GM21576 (cell line): ENCODE measurements at regions not wholly inside any gene's neighbourhood (a gene's known extent, or its start where the extent isn't known, plus 50 kb on each side); places are given as distances from the start of the nearest gene placed in this dataset.

Experiments
- ATAC-seq: cut with Tn5 transposase; IDR thresholded peaks from one replicate; pipeline ENCODE4 v1.9.1; 2021; ENCODE audit warnings: mild to moderate bottlenecking, moderate library complexity; ENCODE audit not compliant: unreplicated experiment

DNA sequence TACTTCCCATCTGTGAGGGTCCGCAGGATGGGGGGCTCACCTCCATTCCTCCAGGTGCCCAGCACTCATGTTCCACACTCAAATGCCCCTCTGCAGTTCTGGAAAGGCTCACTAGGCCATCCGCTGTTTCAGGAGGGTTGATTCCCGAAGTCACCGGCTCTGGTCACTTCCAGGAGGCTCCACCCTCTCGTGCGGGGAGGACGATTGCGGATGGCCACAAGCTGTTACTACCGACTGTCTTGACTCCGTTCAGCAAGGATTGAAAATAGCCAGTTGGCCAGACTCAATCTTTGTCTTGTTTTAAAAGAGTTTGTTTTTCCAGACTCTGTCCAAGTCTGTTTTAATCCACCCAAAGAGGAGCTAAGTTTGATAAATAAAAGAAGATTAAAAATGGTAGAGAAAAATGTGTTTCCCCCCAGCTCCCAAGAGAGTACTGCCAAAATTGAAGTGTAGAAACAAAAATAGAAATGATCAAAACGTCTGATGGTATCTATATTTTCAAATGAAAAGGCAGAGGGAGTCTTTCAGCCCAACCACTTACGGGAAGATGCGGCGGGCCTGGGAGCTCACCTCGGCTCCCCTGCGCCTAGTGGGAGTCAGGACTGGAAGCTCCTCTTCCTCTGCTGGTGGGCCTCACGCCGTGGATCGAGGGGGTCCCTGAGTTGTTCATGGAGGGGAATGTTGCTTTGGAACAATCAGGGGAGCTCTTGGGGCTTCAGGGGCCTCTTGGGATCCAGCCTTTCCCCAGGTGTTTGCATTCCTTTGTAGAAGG, 1280.8 kb downstream of the BRD1 start:
- no peak for ATAC-seq

DNA sequence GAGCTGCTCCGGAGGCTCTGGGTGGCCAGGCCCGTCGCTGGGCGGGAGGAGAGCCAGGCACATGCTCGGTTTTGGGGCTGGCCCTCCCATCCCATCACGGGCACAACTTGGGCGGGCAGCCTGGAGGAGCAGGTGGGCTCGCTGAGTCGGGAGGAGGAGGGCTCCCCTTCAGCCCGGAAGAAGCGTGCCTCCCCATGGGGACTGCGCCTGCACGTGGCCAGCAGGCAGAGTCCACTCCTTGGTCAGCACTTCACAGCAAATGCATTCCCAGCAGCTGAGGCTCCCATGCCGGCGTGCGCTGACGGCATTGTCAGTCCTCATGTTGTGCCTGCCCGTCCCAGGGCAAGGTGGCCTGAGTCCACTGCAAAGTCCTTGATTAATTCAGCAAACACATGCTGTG, 1281.7 kb downstream of the BRD1 start:
- ATAC-seq = no peak

DNA sequence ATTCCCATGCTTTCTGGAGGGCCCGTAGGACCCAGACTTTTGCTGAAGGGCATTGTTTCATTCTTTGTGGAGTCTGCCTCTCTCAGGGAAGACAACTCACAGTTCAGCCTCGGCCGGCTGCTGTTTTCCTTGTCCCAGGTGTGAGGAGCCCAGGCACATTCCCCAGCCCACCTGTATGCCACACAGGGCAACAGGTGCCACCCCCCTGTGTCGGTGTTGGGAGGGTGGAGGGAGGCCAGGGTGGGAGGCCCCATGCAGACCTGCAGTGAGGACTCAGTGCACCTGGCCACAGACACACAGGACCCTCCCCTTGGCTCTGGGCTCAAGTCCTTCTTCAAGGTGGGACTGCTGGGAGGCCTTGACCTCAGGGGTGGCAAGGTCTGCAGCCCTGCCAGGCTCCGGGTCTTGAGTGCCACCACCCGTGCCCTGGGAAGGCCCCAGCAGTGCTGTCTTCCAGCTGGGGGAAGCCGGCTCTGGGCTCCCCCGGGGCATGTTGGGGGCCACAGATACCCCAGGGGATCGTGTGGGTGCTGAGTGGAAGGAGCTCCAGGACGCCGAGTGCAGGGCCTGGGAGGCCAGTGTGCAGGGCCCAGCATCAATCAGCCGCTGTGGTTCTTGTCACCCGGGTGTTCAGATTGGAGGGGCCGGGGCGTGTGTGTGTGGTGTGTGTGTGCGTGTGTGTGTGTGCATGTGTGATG, 1286.1 kb downstream of the BRD1 start:
- no peak for ATAC-seq

DNA sequence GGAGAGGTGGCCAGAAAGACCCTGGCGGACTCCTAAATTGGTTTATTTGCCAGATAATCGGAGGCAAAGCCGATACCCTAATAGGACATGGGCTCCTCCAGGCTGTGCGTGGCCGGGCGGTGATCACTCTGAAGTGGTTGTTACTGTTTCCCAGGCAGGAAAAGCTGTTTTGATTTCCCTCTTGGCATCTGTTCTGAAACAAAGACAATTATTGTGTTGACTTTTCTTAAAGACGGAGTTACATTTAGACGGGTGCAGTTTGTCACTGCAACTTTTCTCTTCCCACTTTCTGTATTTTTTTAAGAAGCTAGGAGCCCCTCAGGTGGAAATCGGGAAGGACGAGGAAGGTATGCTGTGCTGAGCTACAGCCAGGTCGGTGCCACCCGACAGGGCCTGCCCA, 1288.4 kb downstream of the BRD1 start:
- no peak for ATAC-seq

DNA sequence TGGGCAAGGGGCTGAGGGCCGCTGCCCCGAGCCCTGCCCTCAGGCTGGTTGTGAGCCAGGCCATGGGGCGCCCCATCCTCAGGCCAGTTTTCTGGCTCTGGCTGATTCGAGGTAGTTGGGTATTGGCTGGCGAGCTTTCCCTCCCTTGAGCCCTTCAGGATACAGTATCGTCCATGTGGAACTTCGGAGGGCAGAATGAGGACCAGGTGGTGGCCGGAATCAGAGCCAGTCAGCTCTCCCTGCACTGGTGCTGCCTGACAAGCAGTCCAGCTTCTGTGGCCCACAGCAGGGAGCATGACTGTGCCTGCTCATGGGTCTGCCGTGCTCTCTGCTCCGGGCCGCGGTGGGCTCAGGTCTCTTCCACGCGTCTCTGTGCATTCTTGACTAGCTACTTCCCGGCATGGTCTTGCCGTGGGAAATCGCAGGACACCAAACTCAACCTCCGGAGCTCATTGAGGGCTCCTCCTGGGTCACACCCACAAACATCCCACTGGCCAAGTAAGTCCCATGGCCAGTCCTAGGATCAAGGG, 1289.3 kb downstream of the BRD1 start:
- no peak for ATAC-seq

DNA sequence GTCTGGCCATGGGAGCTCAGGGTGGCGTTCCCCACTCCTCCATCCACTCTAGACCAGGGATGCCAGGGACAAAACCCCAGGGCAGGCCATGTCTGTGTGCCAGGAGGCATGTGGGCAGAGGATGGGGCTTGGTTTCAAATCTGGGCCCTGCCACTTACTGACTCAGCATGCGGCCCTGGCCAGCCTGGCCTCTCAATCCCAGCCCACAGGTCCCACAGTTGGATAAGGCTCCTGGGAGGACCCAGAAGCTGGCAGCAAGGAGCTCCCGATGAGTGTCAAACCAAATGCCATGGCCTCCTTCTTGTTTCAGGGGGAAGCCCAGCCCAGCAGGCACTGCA, 1290.4 kb downstream of the BRD1 start:
- ATAC-seq = no peak

DNA sequence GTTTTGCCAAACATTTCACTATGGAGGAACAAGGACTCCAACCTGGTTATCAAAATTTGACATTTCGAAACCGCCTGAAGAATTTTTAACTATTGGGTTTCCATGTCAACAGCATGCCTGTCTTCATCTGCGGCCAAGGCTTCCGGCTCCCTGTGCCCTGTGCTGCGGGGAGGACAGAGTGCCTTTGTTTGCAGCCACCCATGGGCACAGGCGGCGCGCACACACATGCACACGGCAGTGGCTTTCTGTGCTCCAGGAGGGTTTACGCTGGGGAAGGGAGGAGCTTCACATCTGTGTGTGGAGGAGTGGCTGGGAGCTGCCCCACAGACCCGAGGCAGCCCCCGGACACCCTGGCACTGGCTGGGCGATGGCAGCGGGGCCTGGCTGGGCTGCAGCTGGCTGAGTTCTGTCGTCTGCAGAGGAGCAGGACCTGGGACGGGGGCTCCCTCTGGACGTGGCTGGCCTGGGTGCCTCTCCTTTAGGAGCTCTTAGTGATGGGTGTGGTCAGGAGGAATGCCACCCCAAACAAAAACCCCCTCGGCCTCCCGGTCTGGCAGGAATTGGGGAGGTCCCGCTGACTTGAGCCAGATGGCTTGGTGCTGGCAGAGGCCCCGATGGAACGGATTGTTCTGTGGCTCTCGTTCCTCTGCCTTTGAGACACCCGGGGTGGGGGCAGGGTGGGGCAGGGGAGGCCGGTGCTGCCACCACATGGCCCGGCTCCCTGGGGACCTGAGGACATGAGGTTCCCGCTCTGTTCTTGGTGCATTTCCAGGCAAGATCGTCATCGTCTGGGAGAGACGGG, 1290.9 kb downstream of the BRD1 start:
- no peak for ATAC-seq

DNA sequence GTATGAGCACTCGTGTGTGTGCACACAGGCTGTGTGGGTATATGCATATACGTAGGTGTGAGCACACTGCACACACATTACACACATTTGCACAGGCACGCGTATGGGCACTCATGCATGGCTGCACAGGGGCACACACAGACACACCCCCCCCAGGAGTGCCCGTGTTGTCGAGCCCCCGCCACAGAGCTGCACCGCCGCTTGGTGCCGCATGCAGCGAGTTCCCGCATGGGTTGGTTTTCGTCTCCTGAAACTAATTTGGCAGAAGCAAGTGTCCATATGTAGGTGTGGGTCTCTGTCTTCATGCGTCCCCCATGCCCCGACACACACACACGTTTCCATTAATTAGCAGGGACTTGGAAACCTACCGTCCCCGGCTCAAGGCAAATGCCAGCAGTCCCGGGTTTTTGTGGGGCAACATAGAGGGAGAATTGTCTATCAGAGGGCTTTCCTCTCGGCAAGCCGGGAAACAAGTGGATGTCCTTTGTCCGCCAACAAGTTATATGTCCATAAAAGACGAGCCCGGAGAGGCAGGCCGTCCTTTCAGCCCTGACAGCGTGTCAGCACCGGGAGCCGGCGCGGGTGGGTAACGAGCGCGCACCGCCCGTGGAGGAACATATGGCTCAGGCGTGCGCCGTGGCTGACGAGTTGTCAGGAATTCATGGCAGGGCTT, 1291.7 kb downstream of the BRD1 start:
- no peak for ATAC-seq

DNA sequence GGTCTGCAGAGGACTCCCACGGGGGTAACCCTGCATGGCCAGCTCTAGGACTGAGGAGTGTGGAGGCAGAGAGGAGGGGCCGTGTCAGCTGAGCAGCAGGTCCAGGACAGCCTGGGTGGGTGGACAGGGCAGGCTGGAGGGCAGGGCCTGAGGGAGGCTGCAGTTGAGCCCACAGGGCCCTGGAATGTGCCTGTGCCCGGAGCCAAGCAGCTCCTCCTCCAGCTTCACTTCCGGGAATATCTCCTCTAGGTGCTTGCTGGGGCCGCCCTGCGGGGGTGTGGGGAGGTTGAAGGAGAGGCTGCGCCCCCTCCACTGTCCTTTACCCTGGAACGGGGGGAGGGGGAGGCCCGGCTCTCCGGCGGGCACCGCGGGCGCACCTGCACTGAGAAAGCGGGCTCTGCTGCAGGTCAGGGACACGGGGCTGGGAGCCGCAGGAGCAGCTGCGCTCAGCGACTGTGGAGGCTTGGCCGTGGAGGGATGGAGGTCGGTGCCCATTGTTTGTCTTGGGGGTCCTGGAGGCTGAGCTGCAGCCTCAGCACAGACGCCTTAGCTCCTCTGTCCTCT, 1293.2 kb downstream of the BRD1 start:
- no peak for ATAC-seq

DNA sequence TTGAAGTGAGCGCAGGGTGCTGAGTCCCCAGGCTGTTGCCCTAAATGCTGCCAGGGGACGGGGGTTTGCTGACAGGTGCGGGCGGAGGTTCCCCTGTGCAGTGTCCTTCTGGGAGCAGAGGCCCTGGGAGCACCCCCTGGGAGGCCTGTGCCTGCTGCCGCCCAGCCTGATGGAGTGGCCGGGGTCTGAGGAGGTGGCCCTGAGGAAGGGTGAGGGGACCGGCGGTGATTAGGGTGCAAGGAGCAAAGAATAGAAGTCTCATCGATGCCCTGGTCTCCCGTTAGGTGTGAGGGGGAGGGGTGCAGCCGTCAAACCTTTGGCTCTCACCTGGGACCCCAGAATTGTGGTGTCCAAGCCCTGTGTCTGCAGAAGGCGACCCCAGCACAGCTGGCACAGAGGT, 1294.7 kb downstream of the BRD1 start:
- no peak for ATAC-seq

DNA sequence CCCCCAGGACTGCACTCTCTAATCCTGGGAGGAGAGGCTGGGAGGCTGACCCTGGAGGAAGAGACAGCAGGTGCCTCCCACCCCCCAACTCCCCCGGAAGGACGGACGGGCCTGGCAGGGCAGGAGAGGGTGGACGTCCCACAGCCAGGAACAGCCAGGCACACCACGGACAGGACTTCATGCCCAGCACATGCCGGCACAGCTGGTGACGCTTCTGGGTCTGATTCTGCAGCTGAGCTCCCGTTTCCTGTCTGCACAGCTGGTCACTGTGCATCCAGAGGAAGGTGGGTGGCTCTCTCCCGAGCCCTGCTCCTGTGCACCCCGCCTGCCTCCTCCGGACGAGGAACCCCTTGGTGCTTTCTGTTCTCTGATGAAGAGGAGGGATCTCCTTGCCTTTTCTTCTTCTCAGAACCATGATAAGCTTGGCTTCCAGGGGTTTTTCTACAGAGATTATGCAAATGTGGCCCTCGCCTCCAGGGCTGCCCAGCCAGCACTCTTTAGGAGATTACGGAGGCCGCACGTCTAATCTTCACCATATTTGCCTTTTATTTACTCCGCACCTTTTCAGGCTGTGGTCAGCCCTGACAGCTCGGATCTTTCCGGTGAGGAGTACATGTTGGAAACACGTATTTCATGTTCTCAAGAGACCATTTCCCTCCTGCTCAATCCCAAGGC, 1295.8 kb downstream of the BRD1 start:
- ATAC-seq = no peak

DNA sequence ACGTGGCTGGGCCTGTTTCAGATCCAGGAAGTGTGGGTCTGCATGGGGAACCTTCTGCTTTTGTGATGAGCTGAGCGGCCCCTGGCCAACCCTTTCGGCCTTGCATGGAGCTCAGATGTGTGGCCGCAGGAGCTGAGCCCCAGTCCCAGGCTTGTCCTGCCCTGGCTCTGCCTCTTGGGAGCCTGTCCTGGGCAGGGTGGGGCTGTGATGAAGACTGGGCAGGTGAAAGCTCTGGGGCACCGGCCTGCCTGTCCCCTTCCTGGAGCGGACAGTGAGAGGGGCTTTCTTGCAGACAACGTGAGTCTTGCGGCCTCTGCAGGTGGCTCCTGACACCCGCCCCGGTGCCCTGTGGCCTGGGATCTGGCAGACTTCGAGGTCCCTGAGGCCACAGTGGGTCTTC, 1296.6 kb downstream of the BRD1 start:
- no peak for ATAC-seq

DNA sequence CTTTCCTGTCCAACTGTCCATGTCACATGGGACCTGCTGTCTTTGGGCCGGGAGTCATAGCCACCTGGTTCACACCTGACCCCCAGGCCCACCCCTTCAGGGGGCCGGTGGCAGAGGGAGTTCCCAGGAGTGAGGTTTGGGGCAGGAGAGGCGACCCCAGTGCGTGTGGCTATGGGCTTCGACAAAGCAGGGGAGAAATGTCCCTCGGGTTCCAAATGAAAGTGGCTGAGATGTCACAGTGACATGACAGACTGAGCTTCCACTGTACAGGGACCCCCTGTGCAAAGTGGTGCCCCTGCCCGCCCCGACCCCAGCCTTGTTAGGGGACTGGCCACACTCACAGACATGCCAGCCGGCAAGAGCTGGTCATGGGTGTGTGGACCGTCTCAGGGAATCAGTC, 1297.0 kb downstream of the BRD1 start:
- no peak for ATAC-seq

DNA sequence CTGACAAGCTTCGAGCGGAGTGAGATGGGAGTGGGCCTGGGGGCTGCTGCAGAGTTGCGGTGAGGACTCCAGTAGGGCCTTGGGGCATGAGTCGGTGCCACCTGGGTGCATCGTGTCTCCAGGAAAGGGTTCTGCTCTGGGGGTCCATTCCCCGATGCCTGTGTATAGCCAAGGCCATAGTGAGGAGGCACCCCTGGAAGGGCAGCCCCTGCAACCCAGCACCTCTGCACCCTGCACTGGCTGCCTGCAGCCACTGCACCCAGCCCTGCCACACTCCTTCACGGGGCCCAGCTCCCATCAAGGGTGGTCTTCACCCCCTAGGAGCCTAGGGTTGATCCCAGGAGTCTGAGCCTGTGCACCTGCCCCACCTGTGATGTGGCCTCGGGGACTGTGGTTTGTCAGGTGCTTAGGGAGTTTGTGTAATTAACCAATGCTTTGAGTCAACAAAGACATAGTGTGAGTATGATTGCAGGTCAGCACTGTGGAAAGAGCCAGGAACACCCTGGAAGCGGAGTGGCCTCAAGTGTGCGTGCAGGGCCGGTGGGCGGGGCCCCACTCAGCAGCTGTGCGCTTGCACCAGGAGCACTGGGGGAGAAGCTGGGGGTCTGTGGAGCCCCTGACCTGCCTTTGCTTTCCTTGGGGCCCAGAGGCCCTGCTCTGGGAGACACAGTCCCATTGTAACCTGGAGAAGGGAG, 1299.3 kb downstream of the BRD1 start:
- no peak for ATAC-seq

DNA sequence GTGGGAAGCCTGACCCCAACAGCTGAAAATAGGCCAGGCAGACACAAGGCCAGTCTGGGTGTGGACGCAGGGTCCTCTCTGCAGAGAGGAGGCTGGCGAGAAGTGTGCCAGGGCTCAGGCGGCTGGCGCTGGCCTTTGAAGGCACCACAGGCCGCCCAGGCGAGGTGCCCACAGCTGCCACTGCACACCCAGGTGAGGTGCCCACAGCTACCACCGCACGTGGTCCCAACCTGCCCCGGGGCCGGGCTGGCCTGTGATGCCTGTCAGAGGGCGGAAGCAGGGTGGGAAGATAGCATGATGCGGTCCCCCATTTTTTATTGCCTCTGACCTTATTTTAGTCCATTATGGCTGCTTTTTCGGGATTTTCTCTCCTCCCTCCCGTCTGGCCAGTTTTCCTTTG, 1303.9 kb downstream of the BRD1 start:
- no peak for ATAC-seq

DNA sequence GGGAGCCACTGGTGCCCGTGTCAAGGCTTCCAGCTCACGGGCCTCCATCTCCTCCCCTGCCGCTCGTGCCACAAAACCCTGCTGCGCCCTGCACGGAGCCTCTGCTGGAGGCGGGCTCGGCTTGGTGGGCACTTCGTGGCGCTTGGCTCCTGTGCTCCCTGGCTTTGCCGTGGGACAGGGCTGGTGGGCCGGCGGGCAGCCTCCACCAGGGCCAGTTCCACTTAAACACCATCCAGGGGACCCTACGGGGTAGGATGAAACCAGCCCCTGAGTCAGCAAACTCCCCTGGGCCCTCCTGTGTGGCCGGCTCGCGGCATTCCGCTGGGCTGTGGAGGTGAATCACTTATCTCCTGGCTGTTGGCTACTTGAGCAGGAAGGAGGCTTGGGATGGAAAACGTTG, 1304.6 kb downstream of the BRD1 start:
- no peak for ATAC-seq

DNA sequence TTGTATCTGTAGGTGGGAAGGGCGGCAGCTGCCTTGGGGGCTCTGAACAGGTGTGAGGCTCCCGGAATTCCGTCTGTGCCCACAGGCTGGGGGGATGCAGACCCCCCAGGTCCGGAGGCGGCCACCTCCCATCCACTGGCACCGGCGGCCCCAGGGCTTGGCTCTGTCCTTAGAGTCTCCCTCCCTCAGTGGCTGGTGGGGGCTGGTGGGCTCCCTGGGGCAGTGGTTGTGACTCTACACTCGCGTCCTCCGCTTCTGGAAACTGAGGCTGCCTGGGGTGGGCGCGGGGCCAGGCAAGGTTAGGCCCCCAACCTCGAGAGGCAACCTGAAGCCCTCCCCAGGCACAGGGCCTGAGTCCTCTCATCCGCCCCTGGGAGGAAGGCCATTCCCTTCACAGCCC, 1305.4 kb downstream of the BRD1 start:
- no peak for ATAC-seq

DNA sequence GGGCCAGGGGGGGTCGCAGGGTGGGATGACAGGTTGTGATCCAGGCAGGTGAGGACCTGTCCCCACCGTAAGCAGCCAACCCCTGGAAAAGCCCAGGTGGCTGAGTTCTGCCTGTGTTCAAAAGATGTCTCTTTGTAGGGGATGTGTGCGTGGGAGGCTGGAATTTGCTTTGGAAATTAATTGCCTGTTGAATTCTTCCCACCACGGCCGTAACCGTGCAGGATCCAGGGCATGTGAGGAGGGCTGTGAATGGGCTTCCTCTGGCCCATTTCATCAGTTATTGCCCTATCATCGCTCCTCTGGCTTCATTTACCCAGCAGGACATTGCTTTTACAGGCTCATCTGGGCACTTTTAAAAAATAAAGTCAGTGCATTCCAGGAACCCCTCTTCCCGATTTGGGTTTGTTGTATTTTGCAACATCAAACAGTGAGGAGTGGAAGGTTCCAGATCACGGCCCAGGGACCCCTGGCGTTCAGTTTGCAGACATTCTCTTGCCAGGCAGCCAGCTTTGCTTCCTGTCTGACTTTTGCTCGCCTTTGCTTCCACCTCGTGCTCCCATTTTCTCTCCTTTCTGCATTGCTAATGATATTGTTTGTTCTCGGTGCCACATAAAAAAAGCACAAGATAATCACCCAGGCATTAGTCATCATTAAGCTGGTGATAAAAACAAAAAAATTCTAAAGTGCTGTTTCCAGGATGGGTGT, 1306.6 kb downstream of the BRD1 start:
- ATAC-seq = no peak

DNA sequence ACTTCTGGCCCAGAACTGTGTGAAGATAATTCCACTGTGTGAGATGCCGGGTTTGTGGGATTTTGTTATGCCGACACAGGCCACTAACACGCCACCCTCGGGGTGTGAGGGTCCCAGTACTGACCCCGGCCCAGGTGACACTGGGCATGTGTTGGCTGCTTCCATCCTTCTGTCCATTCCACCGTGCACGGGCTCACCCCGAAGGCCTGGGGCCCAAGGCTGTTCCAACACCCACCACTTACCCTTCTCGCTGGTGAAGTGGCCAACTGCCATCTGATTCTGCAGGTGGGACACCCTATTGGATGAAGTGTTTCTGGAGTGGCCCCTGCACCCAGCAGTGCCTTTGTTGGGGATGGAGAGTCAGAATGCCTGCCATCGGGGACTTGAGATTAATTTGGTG, 1307.5 kb downstream of the BRD1 start:
- ATAC-seq = no peak
